ENCODE measurements at regions not wholly inside any gene's neighbourhood (a gene's known extent, or its start where the extent isn't known, plus 50 kb on each side); places are given as distances from the start of the nearest gene placed in this dataset.

- ChIA-PET CTCF (interaction anchor here (0.7 kb wide), 1 partner anchor 11 kb away, joined by 3 read pairs; no protein-coding TSS in a partner anchor), POLR2A (no interaction called here)
- Histone ChIP-seq H3K27me3 (ENCODE audit: control insufficient read depth, insufficient read depth, low read length) (peaks cover 8% of the 10 kb centered on the region), H3K4me3 (ENCODE audit: low read depth, low read length) (no peak overlapping the region), H3K27ac (ENCODE audit: low read depth, low read length) (no peak overlapping the region), H3K9me3 (ENCODE audit: control insufficient read depth, insufficient read depth, low read length) (peaks cover 14% of the 10 kb centered on the region)
- DNase-seq (ENCODE audit: low read depth, low spot score): no peak
- TF ChIP-seq, protein P1, sequence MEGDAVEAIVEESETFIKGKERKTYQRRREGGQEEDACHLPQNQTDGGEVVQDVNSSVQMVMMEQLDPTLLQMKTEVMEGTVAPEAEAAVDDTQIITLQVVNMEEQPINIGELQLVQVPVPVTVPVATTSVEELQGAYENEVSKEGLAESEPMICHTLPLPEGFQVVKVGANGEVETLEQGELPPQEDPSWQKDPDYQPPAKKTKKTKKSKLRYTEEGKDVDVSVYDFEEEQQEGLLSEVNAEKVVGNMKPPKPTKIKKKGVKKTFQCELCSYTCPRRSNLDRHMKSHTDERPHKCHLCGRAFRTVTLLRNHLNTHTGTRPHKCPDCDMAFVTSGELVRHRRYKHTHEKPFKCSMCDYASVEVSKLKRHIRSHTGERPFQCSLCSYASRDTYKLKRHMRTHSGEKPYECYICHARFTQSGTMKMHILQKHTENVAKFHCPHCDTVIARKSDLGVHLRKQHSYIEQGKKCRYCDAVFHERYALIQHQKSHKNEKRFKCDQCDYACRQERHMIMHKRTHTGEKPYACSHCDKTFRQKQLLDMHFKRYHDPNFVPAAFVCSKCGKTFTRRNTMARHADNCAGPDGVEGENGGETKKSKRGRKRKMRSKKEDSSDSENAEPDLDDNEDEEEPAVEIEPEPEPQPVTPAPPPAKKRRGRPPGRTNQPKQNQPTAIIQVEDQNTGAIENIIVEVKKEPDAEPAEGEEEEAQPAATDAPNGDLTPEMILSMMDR (IDR thresholded peaks at IDR 0.05; ENCODE audit: low read depth, low read length): no peak
Measured at GRCh38 chr21:41623945-41624344, 116.0 kb upstream of the TMPRSS2 start.

DNA sequence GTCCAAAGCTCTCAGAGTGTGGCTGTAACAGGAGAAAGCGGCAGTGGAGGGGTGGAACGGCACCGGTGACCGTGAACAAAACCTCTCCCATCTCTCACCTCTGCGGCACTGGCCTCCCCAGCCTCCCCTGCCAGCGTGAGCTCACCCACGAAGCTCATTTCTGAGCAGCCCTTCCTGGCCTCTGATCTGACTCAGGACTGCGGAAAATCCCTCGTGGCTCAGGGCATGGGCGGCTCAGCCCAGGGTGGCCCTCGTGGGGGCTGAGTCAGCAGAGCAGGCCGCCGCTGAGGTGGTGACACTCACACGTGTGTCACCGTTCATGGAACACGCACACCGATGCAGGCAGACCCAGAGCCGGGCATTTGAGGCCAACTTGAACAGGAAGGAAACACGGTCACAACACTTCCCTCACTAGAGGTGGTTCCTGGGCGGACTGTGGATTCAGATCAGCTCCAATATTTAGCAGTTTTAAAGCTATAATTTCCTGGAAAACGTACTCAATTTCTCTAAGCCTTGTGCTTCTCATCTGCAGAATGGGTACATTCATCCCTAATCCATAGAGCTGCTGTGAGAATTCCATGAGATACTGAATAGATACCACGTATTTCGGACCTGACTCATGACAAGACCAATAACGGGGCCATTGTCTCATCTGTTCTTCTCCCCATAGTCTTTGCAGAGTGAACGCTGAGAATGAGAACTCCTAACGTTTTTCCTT lies 115.0 kb upstream of the TMPRSS2 start:
- ChIA-PET CTCF (interaction anchor here (0.7 to 1.2 kb wide), 3 partner anchors 10 to 194 kb away, joined by 3 to 6 read pairs (median 5); no protein-coding TSS in a partner anchor), POLR2A (no interaction called here)
- peaks cover 13% of the 10 kb centered on the region; the same call in 1 of the 2 replicates for H3K9me3 ChIP-seq (ENCODE audit: control insufficient read depth, insufficient read depth, low read length)
- no peak overlapping the region for H3K4me3 ChIP-seq (ENCODE audit: low read depth, low read length)
- H3K27me3 ChIP-seq (ENCODE audit: control insufficient read depth, insufficient read depth, low read length): peaks cover 8% of the 10 kb centered on the region
- TF ChIP-seq, protein P1 (IDR thresholded peaks at IDR 0.05; ENCODE audit: low read depth, low read length): no peak
- no peak for DNase-seq (ENCODE audit: low read depth, low spot score)
- no peak overlapping the region for H3K27ac ChIP-seq (ENCODE audit: low read depth, low read length)

DNA sequence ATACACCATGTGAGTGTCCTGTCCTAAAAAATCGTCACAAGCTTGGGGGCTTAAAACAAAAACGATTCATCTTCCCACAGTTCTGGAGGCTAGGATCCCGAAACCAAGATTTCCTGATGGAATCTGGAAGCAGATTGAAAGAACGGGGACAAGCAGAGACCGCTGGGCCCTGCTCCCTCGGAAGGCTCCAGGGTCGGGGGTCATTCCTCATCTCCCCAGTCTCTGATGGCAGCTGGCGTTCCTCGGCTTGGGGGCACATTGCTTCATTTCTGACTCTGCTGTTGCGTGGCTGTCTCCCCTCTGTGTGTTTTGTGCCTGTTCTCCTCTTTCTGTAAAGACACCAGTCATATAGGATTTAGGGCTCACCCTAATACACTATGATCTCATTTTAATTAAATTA lies 114.2 kb upstream of the TMPRSS2 start:
- POLR2A ChIA-PET: no interaction called here
- CTCF ChIA-PET: interaction anchor here (1.2 to 1.6 kb wide), 3 partner anchors 9 to 195 kb away, joined by 5 to 10 read pairs (median 6); no protein-coding TSS in a partner anchor
- H3K27me3 ChIP-seq (ENCODE audit: control insufficient read depth, insufficient read depth, low read length): peaks cover 8% of the 10 kb centered on the region
- H3K9me3 ChIP-seq (ENCODE audit: control insufficient read depth, insufficient read depth, low read length): peaks cover 13% of the 10 kb centered on the region; the same call in 1 of the 2 replicates
- TF ChIP-seq, protein P1 (IDR thresholded peaks at IDR 0.05; ENCODE audit: low read depth, low read length): no peak
- no peak overlapping the region for H3K4me3 ChIP-seq (ENCODE audit: low read depth, low read length)
- no peak for DNase-seq (ENCODE audit: low read depth, low spot score)
- no peak overlapping the region for H3K27ac ChIP-seq (ENCODE audit: low read depth, low read length)

GRCh38 chr21:41621513-41621912 lies 113.6 kb upstream of the TMPRSS2 start:
- Histone ChIP-seq H3K9me3 (ENCODE audit: control insufficient read depth, insufficient read depth, low read length) (peaks cover 13% of the 10 kb centered on the region; the same call in 1 of the 2 replicates), H3K27ac (ENCODE audit: low read depth, low read length) (no peak overlapping the region), H3K27me3 (ENCODE audit: control insufficient read depth, insufficient read depth, low read length) (peaks cover 6% of the 10 kb centered on the region), H3K4me3 (ENCODE audit: low read depth, low read length) (no peak overlapping the region)
- CTCF ChIA-PET: interaction anchor here (0.6 to 1.6 kb wide), 3 partner anchors 9 to 778 kb away, joined by 3 to 10 read pairs (median 4); no protein-coding TSS in a partner anchor
- TF ChIP-seq, protein P1 (IDR thresholded peaks at IDR 0.05; ENCODE audit: low read depth, low read length): no peak
- POLR2A ChIA-PET: no interaction called here
- no peak for DNase-seq (ENCODE audit: low read depth, low spot score)

DNA sequence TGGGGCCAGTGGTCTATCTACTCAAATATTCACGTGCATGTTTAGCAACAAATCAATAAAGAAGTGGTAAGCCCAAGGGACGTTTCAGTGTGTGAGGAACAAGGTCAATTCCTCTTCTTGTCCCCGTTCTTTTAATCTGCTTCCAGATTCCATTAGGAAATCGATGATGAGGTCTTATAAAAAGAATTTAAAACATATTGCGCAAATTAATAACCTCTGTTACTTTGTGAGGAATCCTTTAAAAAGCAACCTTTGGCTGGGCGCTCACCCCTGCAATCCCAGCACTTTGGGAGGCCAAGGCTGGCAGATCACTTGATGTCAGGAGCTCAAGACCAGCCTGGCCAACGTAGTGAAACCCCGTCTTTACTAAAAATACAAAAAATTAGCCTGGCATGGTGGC lies 113.0 kb upstream of the TMPRSS2 start:
- Histone ChIP-seq H3K27me3 (ENCODE audit: control insufficient read depth, insufficient read depth, low read length) (peaks cover 4% of the 10 kb centered on the region), H3K27ac (ENCODE audit: low read depth, low read length) (no peak overlapping the region), H3K4me3 (ENCODE audit: low read depth, low read length) (no peak overlapping the region), H3K9me3 (ENCODE audit: control insufficient read depth, insufficient read depth, low read length) (peaks cover 13% of the 10 kb centered on the region; the same call in 1 of the 2 replicates)
- DNase-seq (ENCODE audit: low read depth, low spot score): no peak
- CTCF ChIA-PET: interaction anchor here (0.6 to 1.6 kb wide), 3 partner anchors 8 to 778 kb away, joined by 3 to 10 read pairs (median 4); no protein-coding TSS in a partner anchor
- POLR2A ChIA-PET: no interaction called here
- TF ChIP-seq, protein P1 (IDR thresholded peaks at IDR 0.05; ENCODE audit: low read depth, low read length): no peak
